ENCODE measurements at regions not wholly inside any gene's neighbourhood (a gene's known extent, or its start where the extent isn't known, plus 50 kb on each side); places are given as distances from the start of the nearest gene placed in this dataset.

DNA sequence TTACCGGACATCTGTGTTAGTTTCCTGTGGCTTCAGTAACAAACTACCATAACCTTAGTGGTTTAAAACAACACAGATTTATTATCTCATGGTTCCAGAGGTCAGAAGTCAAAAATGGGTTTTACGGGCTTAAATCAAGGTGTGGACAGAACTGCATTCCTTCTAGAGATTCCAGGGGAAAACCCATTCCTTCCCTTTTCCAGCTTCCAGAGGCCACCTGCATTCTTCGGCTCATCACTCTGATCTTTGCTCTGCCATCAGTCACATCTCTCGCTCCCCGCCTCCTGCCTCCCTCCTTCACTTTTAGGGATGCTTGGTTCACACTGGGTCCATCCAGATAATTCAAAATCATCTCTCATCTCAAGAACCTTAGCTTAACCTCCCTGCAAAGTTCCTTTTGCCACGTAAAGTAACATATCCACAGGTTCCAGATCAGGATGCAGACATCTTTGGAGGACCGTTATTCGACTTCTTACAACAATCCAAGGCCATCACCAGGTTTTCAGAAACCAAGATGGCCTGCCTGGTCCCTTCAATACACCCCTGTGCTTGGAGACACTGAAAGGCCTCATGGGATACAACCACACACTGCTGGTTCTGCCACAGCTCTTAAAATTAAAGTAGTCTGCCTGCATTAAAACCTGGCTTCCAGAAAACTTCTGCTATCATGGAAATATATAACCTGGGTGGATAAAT, 225.9 kb upstream of the MYO3A start:
- Histone ChIP-seq H3K4me1 (no peaks in the 10 kb centered on the region), H3K9me3 (no peaks in the 10 kb centered on the region), H3K4me3 (no peak overlapping the region), H3K27me3 (no peaks in the 10 kb centered on the region), H3K27ac (no peak overlapping the region), H3K36me3 (no peaks in the 10 kb centered on the region)
- 73 to 81% methylated on average over 4 to 8 of the region's 8 CpGs for WGBS, 2 donors (ENCODE audit: low coverage in 1 of 2)
- in situ Hi-C loops (cut with MboI; ENCODE audit: low pct_ligation_motif_present in 1 of 4, low pct_unique_long_range_greater_than_20kb in 1 of 4, low sequenced_read_pairs in 3 of 4) = no loop called here
- DNase-seq = no peak
- TF ChIP-seq POLR2A (IDR thresholded peaks at IDR 0.05) (no peak), EP300 (IDR thresholded peaks at IDR 0.05; ENCODE audit: low read depth) (no peak), POLR2AphosphoS5 (IDR thresholded peaks at IDR 0.05) (no peak)
- TF ChIP-seq, protein P1, sequence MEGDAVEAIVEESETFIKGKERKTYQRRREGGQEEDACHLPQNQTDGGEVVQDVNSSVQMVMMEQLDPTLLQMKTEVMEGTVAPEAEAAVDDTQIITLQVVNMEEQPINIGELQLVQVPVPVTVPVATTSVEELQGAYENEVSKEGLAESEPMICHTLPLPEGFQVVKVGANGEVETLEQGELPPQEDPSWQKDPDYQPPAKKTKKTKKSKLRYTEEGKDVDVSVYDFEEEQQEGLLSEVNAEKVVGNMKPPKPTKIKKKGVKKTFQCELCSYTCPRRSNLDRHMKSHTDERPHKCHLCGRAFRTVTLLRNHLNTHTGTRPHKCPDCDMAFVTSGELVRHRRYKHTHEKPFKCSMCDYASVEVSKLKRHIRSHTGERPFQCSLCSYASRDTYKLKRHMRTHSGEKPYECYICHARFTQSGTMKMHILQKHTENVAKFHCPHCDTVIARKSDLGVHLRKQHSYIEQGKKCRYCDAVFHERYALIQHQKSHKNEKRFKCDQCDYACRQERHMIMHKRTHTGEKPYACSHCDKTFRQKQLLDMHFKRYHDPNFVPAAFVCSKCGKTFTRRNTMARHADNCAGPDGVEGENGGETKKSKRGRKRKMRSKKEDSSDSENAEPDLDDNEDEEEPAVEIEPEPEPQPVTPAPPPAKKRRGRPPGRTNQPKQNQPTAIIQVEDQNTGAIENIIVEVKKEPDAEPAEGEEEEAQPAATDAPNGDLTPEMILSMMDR (IDR thresholded peaks at IDR 0.05) = no peak
- intact Hi-C loops (cut with DNase I; ENCODE audit: low total_unique reads) = no loop called here

DNA sequence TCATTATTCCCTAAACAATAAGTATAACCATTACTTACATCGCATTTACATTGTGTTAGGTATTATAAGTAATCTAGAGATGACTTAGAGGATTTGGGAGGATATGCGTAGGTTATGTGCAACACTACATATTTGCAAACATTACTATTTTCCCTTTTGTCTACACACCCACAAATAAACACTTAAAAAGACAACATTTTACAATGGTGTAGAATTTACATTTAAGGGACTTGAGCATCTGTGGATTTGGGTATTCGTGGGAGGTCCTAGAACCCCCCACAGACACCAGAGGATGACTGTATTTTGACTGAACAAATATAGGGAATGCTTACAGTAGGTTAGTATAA, 220.2 kb upstream of the MYO3A start:
- intact Hi-C loops (cut with DNase I; ENCODE audit: low total_unique reads) (loop anchor here (5.0 kb wide), 1 partner anchor 1332 kb away; no protein-coding TSS in a partner anchor), in situ Hi-C loops (cut with MboI; ENCODE audit: low pct_ligation_motif_present in 1 of 4, low pct_unique_long_range_greater_than_20kb in 1 of 4, low sequenced_read_pairs in 3 of 4) (no loop called here)
- Histone ChIP-seq H3K4me1 (no peaks in the 10 kb centered on the region), H3K4me3 (no peak overlapping the region), H3K9me3 (no peaks in the 10 kb centered on the region), H3K27ac (no peak overlapping the region), H3K36me3 (no peaks in the 10 kb centered on the region), H3K27me3 (no peaks in the 10 kb centered on the region)
- 81% methylated on average over 3 of the region's 3 CpGs for WGBS, 2 donors (ENCODE audit: low coverage in 1 of 2)
- TF ChIP-seq, protein P1 (IDR thresholded peaks at IDR 0.05) = no peak
- TF ChIP-seq EP300 (IDR thresholded peaks at IDR 0.05; ENCODE audit: low read depth) (no peak), POLR2AphosphoS5 (IDR thresholded peaks at IDR 0.05) (no peak), POLR2A (IDR thresholded peaks at IDR 0.05) (no peak)
- no peak for DNase-seq

DNA sequence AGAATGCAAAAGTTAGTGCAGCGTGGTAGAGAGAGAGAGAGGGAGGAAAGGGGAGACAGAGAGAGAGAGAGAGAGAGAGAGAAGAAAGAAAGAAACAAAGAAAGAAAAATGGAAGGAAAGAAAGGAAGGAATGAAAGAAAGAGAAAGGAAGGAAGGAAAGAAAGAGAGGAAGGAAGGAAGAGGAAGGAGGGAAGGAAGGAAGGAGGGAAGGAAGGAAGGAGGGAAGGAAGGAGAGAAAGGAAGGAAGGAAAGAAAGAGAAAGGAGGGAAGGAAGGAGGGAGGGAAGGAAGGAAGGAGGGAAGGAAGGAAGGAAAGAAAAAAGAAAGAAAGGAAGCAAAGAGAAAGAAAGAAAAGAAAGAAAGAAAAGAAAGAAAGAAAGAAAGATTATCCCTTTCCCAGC, 209.8 kb upstream of the MYO3A start:
- Histone ChIP-seq H3K4me3 (no peak overlapping the region), H3K36me3 (no peaks in the 10 kb centered on the region), H3K9me3 (no peaks in the 10 kb centered on the region), H3K4me1 (no peaks in the 10 kb centered on the region), H3K27ac (no peak overlapping the region), H3K27me3 (no peaks in the 10 kb centered on the region)
- no peak for TF ChIP-seq POLR2AphosphoS5 (IDR thresholded peaks at IDR 0.05)
- TF ChIP-seq, protein P1 (IDR thresholded peaks at IDR 0.05) = no peak
- TF ChIP-seq EP300 (IDR thresholded peaks at IDR 0.05; ENCODE audit: low read depth) = no peak
- TF ChIP-seq POLR2A (IDR thresholded peaks at IDR 0.05) = no peak
- 60 to 70% methylated on average over 1 of the region's 1 CpG for WGBS, 2 donors (ENCODE audit: low coverage in 1 of 2)
- DNase-seq = no peak
- intact Hi-C loops (cut with DNase I; ENCODE audit: low total_unique reads) (no loop called here), in situ Hi-C loops (cut with MboI; ENCODE audit: low pct_ligation_motif_present in 1 of 4, low pct_unique_long_range_greater_than_20kb in 1 of 4, low sequenced_read_pairs in 3 of 4) (no loop called here)

DNA sequence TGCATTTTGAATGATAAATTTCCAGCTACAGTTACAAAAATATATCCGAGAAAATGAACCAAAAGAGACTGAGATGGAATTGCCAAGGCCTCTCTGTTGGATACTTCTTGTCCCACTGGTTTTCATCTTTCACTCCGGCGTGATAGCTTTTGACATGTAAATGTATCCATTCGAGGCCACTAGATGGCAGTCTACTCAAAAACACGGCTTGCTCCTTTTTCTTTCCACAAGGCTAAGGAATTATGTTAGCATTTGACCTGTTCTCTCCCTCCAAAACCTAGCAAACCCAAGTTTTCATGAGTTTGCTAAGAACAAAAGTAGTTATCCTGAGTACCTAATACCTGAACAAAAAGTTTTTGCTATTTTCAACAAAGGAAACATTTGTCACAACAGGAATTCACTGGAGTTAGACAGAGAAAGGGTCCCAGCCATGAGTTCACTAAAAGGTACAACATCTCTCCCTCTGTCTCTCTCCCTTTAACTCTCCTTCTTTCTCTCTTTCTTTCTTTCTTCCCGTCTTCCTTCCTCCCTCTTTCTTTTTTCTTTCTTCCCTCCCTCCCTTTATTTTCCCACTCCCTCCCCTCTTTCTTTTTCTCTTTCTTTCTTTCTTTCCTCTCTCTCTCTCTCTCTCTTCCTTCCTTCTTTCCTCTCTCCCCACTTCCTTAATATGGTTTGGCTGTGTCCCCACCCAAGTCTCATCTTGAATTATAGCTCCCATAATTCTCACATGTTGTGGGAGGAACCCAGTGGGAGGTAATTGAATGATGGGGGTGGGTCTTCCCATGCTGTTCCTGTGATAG, 207.9 kb upstream of the MYO3A start:
- TF ChIP-seq, protein P1 (IDR thresholded peaks at IDR 0.05) = peak; percentile 25 to 61 (median 49)
- TF ChIP-seq POLR2A (IDR thresholded peaks at IDR 0.05) (no peak), EP300 (IDR thresholded peaks at IDR 0.05; ENCODE audit: low read depth) (no peak), POLR2AphosphoS5 (IDR thresholded peaks at IDR 0.05) (no peak)
- no peak for DNase-seq
- H3K4me3 ChIP-seq = no peak overlapping the region
- H3K27ac ChIP-seq = no peak overlapping the region
- WGBS, 2 donors (ENCODE audit: low coverage in 1 of 2) = 10 to 14% methylated on average over 6 of the region's 6 CpGs
- no peaks in the 10 kb centered on the region for H3K36me3 ChIP-seq
- H3K4me1 ChIP-seq = no peaks in the 10 kb centered on the region
- H3K9me3 ChIP-seq = no peaks in the 10 kb centered on the region
- in situ Hi-C loops (cut with MboI; ENCODE audit: low pct_ligation_motif_present in 1 of 4, low pct_unique_long_range_greater_than_20kb in 1 of 4, low sequenced_read_pairs in 3 of 4) (no loop called here), intact Hi-C loops (cut with DNase I; ENCODE audit: low total_unique reads) (no loop called here)
- no peaks in the 10 kb centered on the region for H3K27me3 ChIP-seq
